Kasumi-1 (cell line): ENCODE measurements at regions not wholly inside any gene's neighbourhood (a gene's known extent, or its start where the extent isn't known, plus 50 kb on each side); places are given as distances from the start of the nearest gene placed in this dataset.
"Not testable (repeated sequence)": the region's sequence is repeated elsewhere in the genome, so short reads cannot be mapped to it uniquely, and the experiment has no call there.

Source experiments
- DNase-seq, 2 experiments: peaks; one replicate each; lab custom pipeline; 2025; lab: John Stamatoyannopoulos, UW

DNA sequence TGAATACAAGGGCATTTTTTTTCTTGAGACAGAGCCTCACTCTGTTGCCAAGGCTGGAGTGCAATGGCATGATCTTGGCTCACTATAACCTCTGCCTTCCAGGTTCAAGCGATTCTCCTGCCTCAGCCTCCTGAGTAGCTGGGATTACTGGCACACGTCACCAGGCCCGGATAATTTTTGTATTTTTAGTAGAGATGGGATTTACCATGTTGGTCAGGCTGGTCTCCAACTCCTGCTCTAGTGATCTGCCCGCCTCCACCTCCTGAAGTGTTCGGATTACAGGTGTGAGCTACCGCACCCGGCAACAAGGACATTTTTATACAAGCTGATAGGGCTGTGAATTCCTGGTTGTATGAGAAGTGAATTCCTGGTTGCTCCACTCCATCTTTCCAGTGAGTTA lies 577.7 kb upstream of the TPTE start:
- DNase-seq = not testable (repeated sequence)

DNA sequence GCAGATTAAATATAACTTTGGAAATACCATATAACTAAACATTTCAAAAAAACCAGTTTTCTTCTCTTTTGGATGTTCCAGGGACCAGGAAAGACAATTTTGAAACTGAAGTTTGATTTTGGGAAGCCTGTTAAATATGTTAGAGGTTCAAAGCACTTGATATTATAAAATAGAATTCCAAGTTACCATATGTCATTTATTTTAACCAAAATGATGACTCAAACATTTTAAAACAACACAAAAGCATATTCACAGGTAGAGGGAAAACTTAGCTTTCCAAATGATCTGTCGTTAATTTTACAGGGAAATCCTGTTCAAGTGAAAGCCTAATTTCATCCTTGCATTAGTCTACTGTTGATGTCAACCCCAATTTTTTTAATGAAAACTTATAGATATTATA lies 575.3 kb upstream of the TPTE start:
- not testable (repeated sequence) for DNase-seq

DNA sequence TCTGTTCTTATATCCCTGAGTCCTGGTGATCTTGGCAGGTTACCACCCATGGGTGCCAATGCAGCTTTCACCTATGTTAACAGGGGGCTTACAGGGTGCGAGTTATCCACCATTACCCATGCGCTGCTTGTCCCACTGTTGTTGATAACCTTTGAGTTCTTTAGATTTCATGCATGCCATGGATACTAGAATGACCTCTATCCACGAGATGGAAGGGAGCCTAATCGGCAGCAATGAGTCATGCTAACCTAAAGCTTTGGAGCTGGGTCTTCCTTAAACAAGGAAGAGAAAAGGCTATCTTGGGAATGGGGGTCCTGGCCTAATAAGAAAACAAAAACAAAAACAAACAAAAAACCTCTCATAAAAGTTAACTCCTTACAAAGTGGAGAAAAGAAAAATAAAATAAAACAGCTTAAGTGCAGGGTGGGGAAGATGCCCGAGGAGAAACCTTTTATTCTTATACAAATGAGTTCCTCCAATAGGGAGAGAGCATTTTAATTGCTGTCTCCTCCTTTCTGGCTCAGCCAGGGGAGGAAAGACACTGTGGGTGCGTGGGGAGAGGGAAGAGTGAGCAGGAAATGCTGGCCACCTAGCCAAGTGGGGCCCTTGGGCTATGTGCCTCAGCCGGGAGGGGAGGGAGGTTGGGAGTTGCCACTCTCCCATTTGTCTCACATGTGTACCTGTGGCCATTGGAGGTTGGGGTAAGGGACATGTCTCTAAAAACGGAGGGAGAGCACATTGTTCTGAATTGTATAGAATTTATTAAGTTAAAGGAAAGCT lies 571.7 kb upstream of the TPTE start:
- DNase-seq = not testable (repeated sequence)

DNA sequence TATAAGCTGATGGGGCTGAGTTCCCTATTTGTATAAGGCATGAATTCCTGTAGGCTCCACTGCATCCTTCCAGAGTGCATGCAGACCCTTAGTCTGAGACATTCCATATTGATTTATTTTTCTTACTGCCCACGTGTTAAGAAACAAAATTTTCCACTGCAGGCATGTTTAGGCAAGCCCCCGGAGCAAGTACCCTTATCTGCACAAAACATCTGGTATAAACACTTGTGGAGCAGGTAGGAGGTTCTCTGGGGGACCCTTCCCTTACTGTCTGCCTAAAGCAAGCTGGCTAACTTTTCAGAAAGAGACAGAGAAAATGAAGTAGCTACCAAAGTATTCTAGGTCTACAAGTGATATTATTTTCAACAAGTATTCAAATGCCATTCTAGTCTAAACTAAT lies 571.0 kb upstream of the TPTE start:
- not testable (repeated sequence) for DNase-seq

DNA sequence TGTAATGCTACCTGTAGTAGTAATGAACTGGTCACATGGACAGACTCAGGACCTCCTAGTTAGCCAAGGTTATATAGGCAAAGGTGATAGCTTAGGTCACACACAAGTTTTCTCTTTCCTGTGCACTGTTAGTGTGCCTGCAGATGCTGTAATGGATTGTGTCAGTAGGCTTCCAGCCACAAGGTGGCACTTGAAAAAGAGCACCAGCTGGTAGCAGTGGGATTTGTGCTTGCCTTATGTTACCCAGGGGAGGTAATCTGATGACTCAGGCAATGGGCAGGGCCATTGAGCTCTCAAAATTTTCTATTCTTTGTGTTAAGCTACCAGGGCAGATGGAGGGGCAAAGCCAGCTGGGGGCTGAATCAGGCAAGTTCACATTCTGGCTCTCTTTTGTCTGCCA lies 562.6 kb upstream of the TPTE start:
- DNase-seq = not testable (repeated sequence)

DNA sequence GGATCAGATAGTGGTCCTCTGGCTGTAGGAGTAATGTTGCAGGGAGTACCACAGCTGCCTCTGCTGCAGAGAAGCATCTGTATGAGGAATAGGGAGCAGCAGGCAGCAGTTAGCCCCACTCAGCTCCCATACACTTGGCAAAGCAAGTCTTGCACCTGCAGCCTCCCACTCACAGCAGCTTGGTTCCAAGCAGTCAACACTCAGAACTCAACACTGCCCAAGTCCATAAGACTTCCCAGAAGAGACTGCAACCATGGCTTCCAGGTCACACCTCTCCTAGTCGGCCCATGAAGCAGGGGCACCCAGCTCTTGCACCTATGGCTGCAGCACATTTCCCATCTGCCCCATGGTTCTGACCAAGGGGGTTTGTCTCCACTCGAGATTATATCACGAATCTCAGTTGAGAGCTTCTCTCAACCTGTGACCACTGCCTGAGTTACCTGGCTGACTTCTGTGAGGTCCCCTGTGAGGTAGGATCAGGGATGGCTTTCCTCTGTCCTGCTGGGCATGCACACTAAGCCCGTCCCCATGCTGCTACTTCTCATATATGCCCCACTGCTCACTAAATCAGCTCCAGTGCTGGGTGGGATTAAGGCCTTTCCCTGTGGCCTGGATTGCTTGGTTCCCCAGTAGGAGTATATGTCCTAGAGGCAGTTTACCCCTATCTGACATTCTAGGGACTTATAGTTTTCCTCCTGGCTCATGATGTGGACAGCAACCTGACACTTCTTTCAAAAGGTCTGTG lies 562.0 kb upstream of the TPTE start:
- DNase-seq = not testable (repeated sequence)

DNA sequence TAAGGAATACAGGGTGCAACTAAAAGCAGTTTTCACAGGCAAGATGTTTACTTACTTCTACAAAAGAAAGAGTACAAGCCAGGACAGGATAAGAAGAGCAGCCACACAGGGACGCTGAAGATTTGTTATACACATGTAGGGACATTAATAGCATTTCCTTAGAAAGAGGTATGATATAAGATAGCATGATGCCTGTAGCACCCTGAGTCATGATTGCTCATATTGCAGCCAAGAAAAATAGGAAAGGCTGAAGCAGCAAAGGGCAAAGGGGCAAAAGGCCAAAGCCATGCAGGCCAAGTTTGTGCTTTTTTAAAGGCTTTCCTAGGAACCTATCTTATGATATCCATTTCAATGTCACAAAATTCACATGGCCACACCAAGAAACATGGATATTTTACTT lies 552.0 kb upstream of the TPTE start:
- not testable (repeated sequence) for DNase-seq

DNA sequence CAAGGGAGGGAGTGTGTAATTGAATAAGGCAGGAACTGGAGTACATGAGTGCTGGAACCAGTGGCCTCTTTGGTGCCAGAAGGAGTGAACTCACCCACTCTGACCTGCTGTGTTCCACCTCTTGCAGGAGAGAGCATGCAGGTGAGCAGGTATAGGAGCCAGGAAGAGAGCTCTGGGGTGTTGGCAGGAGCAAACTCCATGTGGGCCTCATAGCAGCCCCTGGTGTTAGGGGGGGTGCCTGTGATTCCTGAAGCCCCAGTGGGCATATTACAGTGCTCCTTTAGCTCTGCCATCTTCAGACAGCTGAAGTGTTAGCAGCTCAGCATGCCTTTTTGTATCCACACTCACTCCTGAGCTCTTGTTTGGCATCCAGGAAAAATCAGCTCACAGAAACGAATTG lies 549.4 kb upstream of the TPTE start:
- not testable (repeated sequence) for DNase-seq

DNA sequence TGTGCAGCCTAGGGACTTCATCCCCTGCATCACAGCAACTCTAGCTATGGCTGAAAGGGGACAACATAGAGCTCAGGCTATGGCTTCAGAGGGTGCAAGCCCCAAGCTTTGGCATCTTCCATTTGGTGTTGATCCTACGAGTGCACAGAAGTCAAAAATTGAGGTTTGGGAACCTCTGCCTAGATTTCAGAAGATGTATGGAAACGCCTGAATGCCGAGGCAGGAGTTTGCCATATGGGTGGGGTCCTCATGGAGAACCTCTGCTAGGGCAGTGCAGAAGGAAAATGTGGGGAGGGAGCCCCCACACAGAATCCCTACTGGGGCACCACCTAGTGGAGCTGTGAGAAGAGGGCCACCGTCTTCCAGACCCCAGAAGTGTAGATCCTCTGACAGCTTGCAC lies 543.0 kb upstream of the TPTE start:
- DNase-seq = not testable (repeated sequence)

DNA sequence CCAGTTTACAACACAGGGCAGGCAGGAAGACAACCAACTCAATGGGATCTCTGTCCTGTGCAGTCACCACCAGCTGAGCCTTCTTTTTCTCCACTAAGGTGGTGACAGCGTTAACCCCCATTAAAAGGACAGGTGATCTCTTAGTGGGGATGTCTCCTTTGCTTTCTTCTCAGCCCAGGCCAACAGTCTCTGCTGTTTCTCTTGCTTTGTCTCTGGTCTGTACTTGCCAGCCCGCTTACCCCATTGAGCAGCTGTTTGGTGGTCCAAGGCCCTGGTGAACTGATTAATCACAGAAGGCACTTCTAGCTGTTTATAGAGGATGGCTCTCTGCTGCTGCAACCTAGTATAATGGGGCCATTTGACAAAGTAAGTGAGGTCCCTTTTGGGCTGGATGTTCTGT lies 523.9 kb upstream of the TPTE start:
- DNase-seq = not testable (repeated sequence)

DNA sequence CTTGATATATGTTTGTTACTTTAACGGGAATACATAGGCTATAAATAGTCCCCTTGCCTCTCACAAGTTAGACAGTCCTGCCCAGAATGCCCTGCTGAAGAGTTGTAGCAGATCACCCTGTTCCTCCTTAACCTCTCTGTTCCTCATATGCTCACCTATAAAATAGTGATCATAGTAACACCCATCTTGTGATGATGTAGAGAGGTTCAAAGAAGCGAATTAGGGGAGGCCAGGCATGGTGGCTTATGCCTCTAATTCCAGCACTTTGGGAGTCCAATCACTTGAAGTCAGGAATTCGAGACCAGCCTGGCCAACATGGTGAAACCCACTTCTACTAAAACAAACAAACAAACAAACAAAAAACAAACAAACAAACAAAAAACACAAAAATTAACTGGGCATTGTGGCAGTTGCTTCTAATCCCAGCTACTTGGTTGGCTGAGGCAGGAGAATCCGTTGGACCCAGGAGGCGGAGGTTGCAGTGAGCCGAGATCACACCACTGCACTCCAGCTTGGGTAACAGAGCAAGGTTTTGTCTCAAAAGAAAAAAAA lies 518.5 kb upstream of the TPTE start:
- not testable (repeated sequence) for DNase-seq

DNA sequence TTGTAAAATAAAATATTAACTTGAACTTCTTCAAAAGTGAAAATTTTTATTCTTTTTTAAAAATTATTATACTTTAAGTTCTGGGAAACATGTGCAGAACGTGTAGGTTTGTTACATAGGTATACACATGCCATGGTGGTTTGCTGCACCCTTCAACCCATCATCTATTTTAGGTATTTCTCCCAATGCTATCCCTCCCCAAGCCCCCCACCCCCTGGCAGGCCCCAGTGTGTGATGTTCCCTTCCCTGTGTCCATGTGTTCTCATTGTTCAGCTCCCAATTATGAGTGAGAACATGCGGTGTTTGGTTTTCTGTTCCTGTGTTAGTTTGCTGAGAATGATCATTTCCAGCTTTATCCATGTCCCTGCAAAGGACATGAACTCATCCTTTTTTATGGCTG lies 515.6 kb upstream of the TPTE start:
- DNase-seq = not testable (repeated sequence)

DNA sequence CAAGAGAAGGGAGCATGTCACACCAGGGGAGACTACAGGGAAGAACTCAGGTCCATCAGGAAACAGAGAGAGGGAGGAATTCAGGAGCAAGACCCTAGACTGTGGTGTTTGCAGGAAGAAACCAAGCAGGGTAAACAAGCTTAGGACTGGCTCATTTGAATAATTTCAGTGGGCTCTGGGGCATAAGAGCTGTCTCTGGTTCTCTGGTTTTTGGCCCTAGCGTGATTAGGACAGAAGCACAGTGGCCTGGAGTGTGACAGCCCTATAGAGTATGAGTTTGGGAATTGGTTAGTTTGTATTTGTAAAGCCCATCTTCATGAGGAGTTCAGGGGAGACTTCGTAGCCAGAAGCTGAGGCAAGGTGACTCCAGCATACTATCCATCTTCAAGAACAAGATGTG lies 504.4 kb upstream of the TPTE start:
- not testable (repeated sequence) for DNase-seq

DNA sequence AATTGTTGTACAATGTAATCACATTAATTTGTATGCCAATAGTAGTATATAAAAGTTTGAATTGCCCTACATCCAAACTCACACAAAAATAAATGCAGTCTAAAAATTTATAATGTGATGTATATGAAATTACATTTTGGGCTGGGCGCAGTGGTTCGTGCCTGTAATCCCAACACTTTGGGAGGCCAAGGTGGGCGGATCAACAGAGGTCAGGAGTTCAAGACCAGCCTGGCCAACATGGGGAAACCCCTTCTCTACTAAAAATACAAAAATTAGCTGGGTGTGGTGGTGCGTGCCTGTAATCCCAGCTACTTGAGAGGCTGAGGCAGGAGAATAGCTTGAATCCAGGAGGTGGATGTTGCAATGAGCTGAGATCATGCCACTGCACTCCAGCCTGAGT lies 503.6 kb upstream of the TPTE start:
- DNase-seq = not testable (repeated sequence)

DNA sequence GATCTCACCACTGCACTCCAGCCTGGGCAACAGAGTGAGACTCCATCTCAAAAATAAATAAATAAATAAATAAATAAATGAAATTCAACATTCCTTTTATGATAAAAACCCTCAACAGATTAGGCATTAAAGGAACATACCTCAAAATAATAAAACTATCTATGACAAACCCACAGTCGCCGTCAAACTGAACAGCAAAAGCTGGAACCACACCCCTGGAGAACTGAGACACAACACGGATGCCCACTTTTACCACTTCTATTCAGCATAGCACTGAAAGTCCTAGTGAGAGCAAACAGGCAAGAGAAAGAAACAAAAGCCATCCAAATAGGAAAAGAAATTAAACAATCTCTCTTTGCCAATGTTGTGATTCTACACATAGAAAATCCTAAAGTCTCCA lies 499.9 kb upstream of the TPTE start:
- not testable (repeated sequence) for DNase-seq

DNA sequence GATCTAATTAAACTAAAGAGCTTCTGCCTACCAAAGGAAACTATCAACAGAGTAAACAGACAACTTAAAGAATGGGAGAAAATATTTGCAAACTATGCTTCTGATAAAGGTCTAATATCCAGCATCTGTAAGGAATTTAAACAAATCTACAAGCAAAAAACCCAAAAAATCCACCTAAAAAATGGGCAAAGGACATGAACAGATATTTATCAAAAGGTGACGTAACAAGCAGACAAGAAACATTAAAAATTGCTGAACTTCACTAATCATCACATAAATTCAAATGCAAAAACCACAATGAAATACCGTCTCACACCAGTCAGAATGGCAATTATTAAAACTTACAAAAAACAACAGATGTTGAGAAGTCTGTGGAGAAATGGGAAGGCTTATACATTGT lies 498.6 kb upstream of the TPTE start:
- not testable (repeated sequence) for DNase-seq
